ENCODE measurements at regions not wholly inside any gene's neighbourhood (a gene's known extent, or its start where the extent isn't known, plus 50 kb on each side); places are given as distances from the start of the nearest gene placed in this dataset.

DNA sequence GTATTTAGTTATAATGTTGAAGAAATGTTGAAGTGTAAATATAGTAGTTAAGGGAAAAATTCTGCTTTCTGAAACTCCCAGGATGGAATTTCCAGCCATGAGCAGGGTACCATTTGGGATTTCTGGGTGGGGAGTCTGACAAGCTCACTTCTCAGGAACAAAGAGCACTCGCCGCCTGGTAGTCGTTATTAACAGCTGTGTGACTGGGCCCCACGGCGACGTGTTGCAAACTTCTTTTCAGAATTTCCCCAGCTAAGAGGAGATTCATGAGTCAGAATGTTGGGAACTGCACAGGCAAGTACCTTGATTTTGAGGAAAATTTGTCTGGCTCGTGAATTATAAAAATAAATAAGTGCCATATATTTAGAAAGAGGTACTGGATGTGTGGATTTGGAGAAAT lies 103.7 kb downstream of the LACC1 start:
- no peak for TF ChIP-seq JUNB (IDR thresholded peaks at IDR 0.05)
- TF ChIP-seq CBX3 (IDR thresholded peaks at IDR 0.05; ENCODE audit: borderline replicate concordance, low read depth), result no peak
- TF ChIP-seq NR2C2 (IDR thresholded peaks at IDR 0.05; ENCODE audit: borderline replicate concordance, control insufficient read depth, insufficient read length, low read depth), result no peak
- no peak for TF ChIP-seq USF2 (IDR thresholded peaks at IDR 0.05; ENCODE audit: borderline replicate concordance, low read depth, low read length)
- TF ChIP-seq SRF (IDR thresholded peaks at IDR 0.05; ENCODE audit: low read depth in 2 of 2, low read length in 2 of 2), result no peak
- TF ChIP-seq EZH2 (IDR thresholded peaks at IDR 0.05; ENCODE audit: borderline replicate concordance, control insufficient read depth, low read depth, low read length), result no peak
- TF ChIP-seq HCFC1 (IDR thresholded peaks at IDR 0.05; ENCODE audit: low read length), result no peak
- no peak for TF ChIP-seq ZNF274 (IDR thresholded peaks at IDR 0.05; ENCODE audit: insufficient read depth, insufficient read length)
- no peak for TF ChIP-seq TAF1 (IDR thresholded peaks at IDR 0.05; ENCODE audit: borderline replicate concordance, low read depth, low read length)
- no peak for TF ChIP-seq RAD21 (IDR thresholded peaks at IDR 0.05; ENCODE audit: insufficient read depth, low read depth, low read length)
- TF ChIP-seq, protein P1, sequence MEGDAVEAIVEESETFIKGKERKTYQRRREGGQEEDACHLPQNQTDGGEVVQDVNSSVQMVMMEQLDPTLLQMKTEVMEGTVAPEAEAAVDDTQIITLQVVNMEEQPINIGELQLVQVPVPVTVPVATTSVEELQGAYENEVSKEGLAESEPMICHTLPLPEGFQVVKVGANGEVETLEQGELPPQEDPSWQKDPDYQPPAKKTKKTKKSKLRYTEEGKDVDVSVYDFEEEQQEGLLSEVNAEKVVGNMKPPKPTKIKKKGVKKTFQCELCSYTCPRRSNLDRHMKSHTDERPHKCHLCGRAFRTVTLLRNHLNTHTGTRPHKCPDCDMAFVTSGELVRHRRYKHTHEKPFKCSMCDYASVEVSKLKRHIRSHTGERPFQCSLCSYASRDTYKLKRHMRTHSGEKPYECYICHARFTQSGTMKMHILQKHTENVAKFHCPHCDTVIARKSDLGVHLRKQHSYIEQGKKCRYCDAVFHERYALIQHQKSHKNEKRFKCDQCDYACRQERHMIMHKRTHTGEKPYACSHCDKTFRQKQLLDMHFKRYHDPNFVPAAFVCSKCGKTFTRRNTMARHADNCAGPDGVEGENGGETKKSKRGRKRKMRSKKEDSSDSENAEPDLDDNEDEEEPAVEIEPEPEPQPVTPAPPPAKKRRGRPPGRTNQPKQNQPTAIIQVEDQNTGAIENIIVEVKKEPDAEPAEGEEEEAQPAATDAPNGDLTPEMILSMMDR (IDR thresholded peaks at IDR 0.05 in 2 of 3, conservative IDR thresholded peaks at IDR 0.05 in 1 of 3; ENCODE audit: control insufficient read depth in 2 of 3, extremely low read depth in 1 of 3, insufficient read depth in 1 of 3, low read depth in 3 of 3, low read length in 3 of 3), result no peak
- no peak for TF ChIP-seq CREB1 (IDR thresholded peaks at IDR 0.05; ENCODE audit: low read depth)

All from GM12878 (cell line).